KMS-11 (cell line): ENCODE measurements at regions not wholly inside any gene's neighbourhood (a gene's known extent, or its start where the extent isn't known, plus 50 kb on each side); places are given as distances from the start of the nearest gene placed in this dataset.

Experiments used
- H2AFZ ChIP-seq: fragments of 200-600 bp; sonication (generic); 2 replicates; pipeline ENCODE4 v1.6.1; 2016; ENCODE audit warnings: antibody characterized with exemption, mixed run types, low read depth
- H3K27ac ChIP-seq: fragments of 200-600 bp; sonication (generic); 2 replicates; pipeline ENCODE4 v1.6.1; 2016; ENCODE audit warnings: mild to moderate bottlenecking, mixed run types
- H3K27me3 ChIP-seq: fragments of 200-600 bp; sonication (generic); 2 replicates; pipeline ENCODE4 v1.6.1; 2017; ENCODE audit warnings: mild to moderate bottlenecking, low read depth, mixed run types, moderate library complexity; ENCODE audit not compliant: insufficient read depth
- H3K36me3 ChIP-seq: fragments of 200-600 bp; sonication (generic); 2 replicates; pipeline ENCODE4 v1.6.1; 2017; ENCODE audit warnings: mild to moderate bottlenecking, mixed run types; ENCODE audit not compliant: insufficient read depth
- H3K4me1 ChIP-seq: fragments of 200-600 bp; sonication (generic); 2 replicates; pipeline ENCODE4 v1.6.1; 2016; ENCODE audit warnings: mild to moderate bottlenecking, low read depth, mixed run types; ENCODE audit not compliant: poor library complexity, severe bottlenecking
- H3K4me2 ChIP-seq: fragments of 200-600 bp; sonication (generic); 2 replicates; pipeline ENCODE4 v1.7.0; 2016; ENCODE audit warnings: mild to moderate bottlenecking, mixed run types
- H3K4me3 ChIP-seq: fragments of 200-600 bp; sonication (generic); IDR thresholded peaks from 2 replicates; pipeline ENCODE4 v1.6.1; 2017; ENCODE audit warnings: low read depth, low read length, mixed read lengths; ENCODE audit not compliant: insufficient read depth
- H3K79me2 ChIP-seq: fragments of 200-600 bp; sonication (generic); 2 replicates; pipeline ENCODE4 v1.6.1; 2016; ENCODE audit warnings: low read depth, mixed run types; ENCODE audit not compliant: insufficient read depth
- H3K9ac ChIP-seq: fragments of 200-600 bp; sonication (generic); 2 replicates; pipeline ENCODE4 v1.6.1; 2016; ENCODE audit warnings: mild to moderate bottlenecking, mixed run types
- H4K20me1 ChIP-seq: fragments of 200-600 bp; sonication (generic); 2 replicates; pipeline ENCODE4 v1.6.1; 2016; ENCODE audit warnings: mild to moderate bottlenecking, mixed run types; ENCODE audit not compliant: insufficient read depth
- CTCF ChIP-seq: fragments of 200-600 bp; sonication (generic); conservative IDR thresholded peaks from 2 replicates; pipeline ENCODE4 v1.6.1; 2017; ENCODE audit warnings: low read depth, mild to moderate bottlenecking, antibody characterized with exemption, low read length, moderate library complexity, mixed read lengths

GRCh38 chr1:87783315-87783714, 454.6 kb downstream of the LMO4 start:
- H3K9ac ChIP-seq: no peak overlapping the region
- H3K4me2 ChIP-seq: no peak overlapping the region
- H3K4me3 ChIP-seq: no peak overlapping the region
- H4K20me1 ChIP-seq: no peaks in the 10 kb centered on the region
- H3K36me3 ChIP-seq: no peaks in the 10 kb centered on the region
- no peak overlapping the region for H3K27ac ChIP-seq
- no peak for TF ChIP-seq CTCF
- H3K79me2 ChIP-seq: no peaks in the 10 kb centered on the region
- no peaks in the 10 kb centered on the region for H3K27me3 ChIP-seq
- no peaks in the 10 kb centered on the region for H3K4me1 ChIP-seq
- H2AFZ ChIP-seq: no peak overlapping the region

- no peak for TF ChIP-seq CTCF
- no peaks in the 10 kb centered on the region for H3K36me3 ChIP-seq
- no peaks in the 10 kb centered on the region for H4K20me1 ChIP-seq
- no peak overlapping the region for H2AFZ ChIP-seq
- no peak overlapping the region for H3K27ac ChIP-seq
- H3K79me2 ChIP-seq: no peaks in the 10 kb centered on the region
- H3K9ac ChIP-seq: no peak overlapping the region
- H3K27me3 ChIP-seq: no peaks in the 10 kb centered on the region
- no peak overlapping the region for H3K4me3 ChIP-seq
- H3K4me1 ChIP-seq: no peaks in the 10 kb centered on the region
- H3K4me2 ChIP-seq: no peak overlapping the region
These were observed 456.7 kb downstream of the LMO4 start for GRCh38 chr1:87785386-87785785.

GRCh38 chr1:87786229-87786628, 457.5 kb downstream of the LMO4 start:
- no peak overlapping the region for H3K4me3 ChIP-seq
- no peaks in the 10 kb centered on the region for H3K36me3 ChIP-seq
- TF ChIP-seq CTCF: no peak
- no peaks in the 10 kb centered on the region for H4K20me1 ChIP-seq
- no peaks in the 10 kb centered on the region for H3K79me2 ChIP-seq
- no peaks in the 10 kb centered on the region for H3K27me3 ChIP-seq
- no peak overlapping the region for H3K9ac ChIP-seq
- H3K4me2 ChIP-seq: no peak overlapping the region
- H2AFZ ChIP-seq: no peak overlapping the region
- H3K4me1 ChIP-seq: no peaks in the 10 kb centered on the region
- no peak overlapping the region for H3K27ac ChIP-seq

GRCh38 chr1:87786861-87787545, 458.3 kb downstream of the LMO4 start:
- H2AFZ ChIP-seq: no peak overlapping the region
- no peaks in the 10 kb centered on the region for H3K79me2 ChIP-seq

More at GRCh38 chr1:87786861-87787545, 458.3 kb downstream of the LMO4 start:
- H4K20me1 ChIP-seq: no peaks in the 10 kb centered on the region
- no peak overlapping the region for H3K4me3 ChIP-seq
- no peaks in the 10 kb centered on the region for H3K27me3 ChIP-seq
- no peak overlapping the region for H3K4me2 ChIP-seq
- no peaks in the 10 kb centered on the region for H3K36me3 ChIP-seq
- no peak overlapping the region for H3K9ac ChIP-seq
- no peaks in the 10 kb centered on the region for H3K4me1 ChIP-seq
- no peak overlapping the region for H3K27ac ChIP-seq
- TF ChIP-seq CTCF: no peak
